ENCODE measurements at regions not wholly inside any gene's neighbourhood (a gene's known extent, or its start where the extent isn't known, plus 50 kb on each side); places are given as distances from the start of the nearest gene placed in this dataset.
"Not testable (repeated sequence)": the region's sequence is repeated elsewhere in the genome, so short reads cannot be mapped to it uniquely, and the experiment has no call there.

DNA sequence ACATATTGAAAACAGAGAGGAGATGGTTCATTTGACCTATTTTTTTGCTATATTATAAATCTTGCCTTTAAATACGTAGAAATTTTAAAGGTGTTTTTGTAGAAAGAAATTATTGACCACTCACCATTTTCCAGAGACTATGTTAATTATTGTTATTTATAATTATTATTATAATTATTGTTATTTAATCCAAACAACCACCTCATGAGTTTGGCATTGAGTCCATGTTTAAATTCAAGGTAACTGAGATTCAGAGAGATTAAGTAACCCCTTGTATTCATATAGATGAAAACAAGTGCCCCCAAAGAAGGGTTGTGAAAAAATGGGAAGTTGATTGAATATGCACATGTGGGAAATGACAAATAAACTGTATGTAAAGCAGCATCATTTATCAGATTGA lies 692.5 kb upstream of the MIR17HG start:
- no peaks in the 10 kb centered on the region for H3K4me1 Mint-ChIP-seq
- H3K4me3 Mint-ChIP-seq: no peak overlapping the region
- no peak overlapping the region for H3K27ac ChIP-seq
- H3F3A ChIP-seq (ENCODE audit: low read depth): no peaks in the 10 kb centered on the region
- H3K9me3 ChIP-seq (ENCODE audit: low read depth): no peaks in the 10 kb centered on the region
- H3K4me2 ChIP-seq: no peak overlapping the region
- H3K36me3 ChIP-seq: no peaks in the 10 kb centered on the region
- TF ChIP-seq EZH2 (IDR thresholded peaks at IDR 0.05) (no peak), EZH2phosphoT487 (IDR thresholded peaks at IDR 0.05) (no peak), CTCF (IDR thresholded peaks at IDR 0.05) (no peak)
- H3K27me3 ChIP-seq: no peaks in the 10 kb centered on the region
- no peak overlapping the region for H3K9ac ChIP-seq
- no peaks in the 10 kb centered on the region for H3K4me1 ChIP-seq
- no peaks in the 10 kb centered on the region for H3K79me2 ChIP-seq (ENCODE audit: low read depth)
- no peaks in the 10 kb centered on the region for H3K27me3 Mint-ChIP-seq (ENCODE audit: insufficient read depth, low read depth)
- no peak for DNase-seq (ENCODE audit: low spot score)
- H3K27ac Mint-ChIP-seq: no peak overlapping the region
- peaks cover 5% of the 10 kb centered on the region for H3K36me3 Mint-ChIP-seq
- H3K4me3 ChIP-seq: no peak overlapping the region
- H2AFZ ChIP-seq (replicated peaks): no peak overlapping the region
- no peaks in the 10 kb centered on the region for H4K20me1 ChIP-seq (ENCODE audit: low read depth)
- H3K9me3 Mint-ChIP-seq: peaks cover 30% of the 10 kb centered on the region

DNA sequence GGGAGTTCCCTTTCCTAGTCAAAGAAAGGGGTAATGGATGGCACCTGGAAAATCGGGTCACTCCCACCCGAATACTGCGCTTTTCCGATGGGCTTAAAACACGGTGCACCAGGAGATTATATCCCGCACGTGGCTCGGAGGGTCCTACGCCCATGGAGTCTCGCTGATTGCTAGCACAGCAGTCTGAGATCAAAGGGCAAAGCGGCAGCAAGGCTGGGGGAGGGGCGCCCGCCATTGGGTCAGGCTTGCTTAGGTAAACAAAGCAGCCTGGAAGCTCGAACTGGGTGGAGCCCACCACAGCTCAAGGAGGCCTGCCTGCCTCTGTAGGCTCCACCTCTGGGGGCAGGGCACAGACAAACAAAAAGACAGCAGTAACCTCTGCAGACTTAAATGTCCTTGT lies 683.3 kb upstream of the MIR17HG start:
- DNase-seq (ENCODE audit: low spot score); H3K27ac ChIP-seq: not testable (repeated sequence)

DNA sequence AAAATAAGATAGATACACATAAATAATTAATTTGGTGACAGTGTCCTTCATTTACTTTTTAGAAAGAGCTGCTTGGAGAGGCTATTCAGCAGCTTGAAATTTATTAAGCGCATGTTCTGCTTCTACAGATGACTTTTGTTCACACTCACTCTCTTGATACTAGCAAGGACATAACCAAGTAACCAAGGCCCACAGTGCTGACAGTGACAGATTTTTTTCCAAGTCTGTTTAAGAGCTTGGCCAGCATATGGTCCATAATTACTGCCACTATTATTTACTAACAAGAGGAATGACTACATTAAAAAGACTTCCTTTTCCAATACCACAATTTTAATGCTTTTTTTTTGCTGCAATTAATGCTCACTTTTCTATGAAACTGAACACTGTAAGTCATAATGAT lies 673.7 kb upstream of the MIR17HG start:
- Mint-ChIP-seq H3K4me1 (peaks cover 46% of the 10 kb centered on the region), H3K4me3 (no peak overlapping the region), H3K27me3 (ENCODE audit: insufficient read depth, low read depth) (no peaks in the 10 kb centered on the region), H3K27ac (no peak overlapping the region), H3K36me3 (no peaks in the 10 kb centered on the region), H3K9me3 (peaks cover 3% of the 10 kb centered on the region)
- no peaks in the 10 kb centered on the region for H3K79me2 ChIP-seq (ENCODE audit: low read depth)
- no peaks in the 10 kb centered on the region for H3K36me3 ChIP-seq
- no peak overlapping the region for H3K4me2 ChIP-seq
- H3K27ac ChIP-seq: no peak overlapping the region
- no peaks in the 10 kb centered on the region for H3K9me3 ChIP-seq (ENCODE audit: low read depth)
- no peaks in the 10 kb centered on the region for H3K27me3 ChIP-seq
- TF ChIP-seq CTCF (IDR thresholded peaks at IDR 0.05) (no peak), EZH2phosphoT487 (IDR thresholded peaks at IDR 0.05) (no peak), EZH2 (IDR thresholded peaks at IDR 0.05) (no peak)
- H4K20me1 ChIP-seq (ENCODE audit: low read depth): no peaks in the 10 kb centered on the region
- H3K4me1 ChIP-seq: no peaks in the 10 kb centered on the region
- H3K4me3 ChIP-seq: no peak overlapping the region
- H2AFZ ChIP-seq (replicated peaks): no peak overlapping the region
- no peak for DNase-seq (ENCODE audit: low spot score)
- H3F3A ChIP-seq (ENCODE audit: low read depth): no peaks in the 10 kb centered on the region
- no peak overlapping the region for H3K9ac ChIP-seq

More for the DNA sequence above, 683.3 kb upstream of the MIR17HG start:
- not testable (repeated sequence) for H3K9ac ChIP-seq; H3K36me3 Mint-ChIP-seq; H3K4me1 Mint-ChIP-seq; H3K4me2 ChIP-seq; H3F3A ChIP-seq (ENCODE audit: low read depth); H2AFZ ChIP-seq (replicated peaks); H3K27me3 Mint-ChIP-seq (ENCODE audit: insufficient read depth, low read depth); H3K27ac Mint-ChIP-seq; H3K9me3 ChIP-seq (ENCODE audit: low read depth); H3K4me3 ChIP-seq; H4K20me1 ChIP-seq (ENCODE audit: low read depth); H3K79me2 ChIP-seq (ENCODE audit: low read depth); H3K4me3 Mint-ChIP-seq; H3K27me3 ChIP-seq; H3K4me1 ChIP-seq; H3K36me3 ChIP-seq
- peaks cover 19% of the 10 kb centered on the region for H3K9me3 Mint-ChIP-seq

GRCh38 chr13:90675129-90675528 lies 672.4 kb upstream of the MIR17HG start:
- no peak overlapping the region for H3K4me2 ChIP-seq
- no peak overlapping the region for H3K4me3 ChIP-seq
- H3K36me3 ChIP-seq: no peaks in the 10 kb centered on the region
- no peaks in the 10 kb centered on the region for H3K36me3 Mint-ChIP-seq
- H3K27ac ChIP-seq: no peak overlapping the region
- DNase-seq (ENCODE audit: low spot score): no peak
- no peak overlapping the region for H3K9ac ChIP-seq
- H3K27ac Mint-ChIP-seq: no peak overlapping the region
- no peaks in the 10 kb centered on the region for H4K20me1 ChIP-seq (ENCODE audit: low read depth)
- H3K27me3 ChIP-seq: no peaks in the 10 kb centered on the region
- peaks cover 50% of the 10 kb centered on the region for H3K4me1 Mint-ChIP-seq
- H3F3A ChIP-seq (ENCODE audit: low read depth): no peaks in the 10 kb centered on the region
- H3K9me3 Mint-ChIP-seq: peaks cover 3% of the 10 kb centered on the region
- no peaks in the 10 kb centered on the region for H3K9me3 ChIP-seq (ENCODE audit: low read depth)
- peaks cover 3% of the 10 kb centered on the region for H3K27me3 Mint-ChIP-seq (ENCODE audit: insufficient read depth, low read depth)
- H3K4me3 Mint-ChIP-seq: no peak overlapping the region
- TF ChIP-seq CTCF (IDR thresholded peaks at IDR 0.05) (no peak), EZH2phosphoT487 (IDR thresholded peaks at IDR 0.05) (no peak), EZH2 (IDR thresholded peaks at IDR 0.05) (no peak)
- H3K79me2 ChIP-seq (ENCODE audit: low read depth): no peaks in the 10 kb centered on the region
- H3K4me1 ChIP-seq: no peaks in the 10 kb centered on the region
- no peak overlapping the region for H2AFZ ChIP-seq (replicated peaks)

All from neural progenitor cell (in vitro differentiated cells).